GM12872 (cell line): ENCODE measurements at regions not wholly inside any gene's neighbourhood (a gene's known extent, or its start where the extent isn't known, plus 50 kb on each side); places are given as distances from the start of the nearest gene placed in this dataset.

Source experiments
- TF ChIP-seq, protein P1 (sequence below): IDR thresholded peaks from 3 replicates; pipeline ENCODE4 v1.5.1; 2011; ENCODE audit warnings: low read depth, mild to moderate bottlenecking, low read length, moderate library complexity; ENCODE audit not compliant: insufficient read depth

DNA sequence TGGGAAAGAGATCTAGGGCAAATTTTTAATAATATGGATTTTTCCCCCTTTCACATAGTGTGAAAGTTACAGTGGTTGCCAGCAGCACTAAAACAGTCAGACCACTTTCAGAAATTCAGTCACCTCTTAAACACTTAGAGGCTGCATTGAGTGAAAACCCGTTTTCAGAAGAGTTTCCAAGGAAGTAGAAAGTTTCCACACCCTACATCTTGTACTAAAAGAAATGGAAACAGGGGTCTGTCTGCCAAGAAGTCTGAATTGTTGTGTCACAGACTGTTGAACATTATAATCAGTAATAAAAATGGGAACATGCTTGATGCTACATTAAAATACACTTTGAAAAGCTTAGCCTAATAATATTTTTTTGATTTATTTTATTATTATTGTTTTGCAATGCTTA lies 278.9 kb upstream of the KCNJ16 start:
- TF ChIP-seq, protein P1, sequence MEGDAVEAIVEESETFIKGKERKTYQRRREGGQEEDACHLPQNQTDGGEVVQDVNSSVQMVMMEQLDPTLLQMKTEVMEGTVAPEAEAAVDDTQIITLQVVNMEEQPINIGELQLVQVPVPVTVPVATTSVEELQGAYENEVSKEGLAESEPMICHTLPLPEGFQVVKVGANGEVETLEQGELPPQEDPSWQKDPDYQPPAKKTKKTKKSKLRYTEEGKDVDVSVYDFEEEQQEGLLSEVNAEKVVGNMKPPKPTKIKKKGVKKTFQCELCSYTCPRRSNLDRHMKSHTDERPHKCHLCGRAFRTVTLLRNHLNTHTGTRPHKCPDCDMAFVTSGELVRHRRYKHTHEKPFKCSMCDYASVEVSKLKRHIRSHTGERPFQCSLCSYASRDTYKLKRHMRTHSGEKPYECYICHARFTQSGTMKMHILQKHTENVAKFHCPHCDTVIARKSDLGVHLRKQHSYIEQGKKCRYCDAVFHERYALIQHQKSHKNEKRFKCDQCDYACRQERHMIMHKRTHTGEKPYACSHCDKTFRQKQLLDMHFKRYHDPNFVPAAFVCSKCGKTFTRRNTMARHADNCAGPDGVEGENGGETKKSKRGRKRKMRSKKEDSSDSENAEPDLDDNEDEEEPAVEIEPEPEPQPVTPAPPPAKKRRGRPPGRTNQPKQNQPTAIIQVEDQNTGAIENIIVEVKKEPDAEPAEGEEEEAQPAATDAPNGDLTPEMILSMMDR, result no peak

DNA sequence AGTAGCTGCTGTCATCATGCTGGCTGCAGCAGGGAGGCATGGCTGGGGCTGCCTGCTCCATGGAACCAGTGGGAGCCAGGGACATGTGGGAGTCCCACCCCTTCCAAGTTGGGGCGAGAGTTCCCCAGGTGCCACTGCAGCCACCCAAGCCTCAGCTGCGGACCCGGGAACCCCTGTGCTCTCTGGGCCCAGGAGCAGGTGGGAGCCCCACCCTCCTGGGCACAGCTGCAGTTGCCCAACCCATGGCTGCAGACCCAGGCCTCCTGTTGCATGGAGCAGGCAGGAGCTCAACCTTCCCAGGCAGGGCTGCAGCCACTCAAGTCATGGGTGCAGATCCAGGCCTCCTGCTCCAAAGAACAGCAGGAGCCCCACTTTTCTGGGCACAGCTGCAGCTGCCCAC lies 274.2 kb upstream of the KCNJ16 start:
- TF ChIP-seq, protein P1, result no peak

DNA sequence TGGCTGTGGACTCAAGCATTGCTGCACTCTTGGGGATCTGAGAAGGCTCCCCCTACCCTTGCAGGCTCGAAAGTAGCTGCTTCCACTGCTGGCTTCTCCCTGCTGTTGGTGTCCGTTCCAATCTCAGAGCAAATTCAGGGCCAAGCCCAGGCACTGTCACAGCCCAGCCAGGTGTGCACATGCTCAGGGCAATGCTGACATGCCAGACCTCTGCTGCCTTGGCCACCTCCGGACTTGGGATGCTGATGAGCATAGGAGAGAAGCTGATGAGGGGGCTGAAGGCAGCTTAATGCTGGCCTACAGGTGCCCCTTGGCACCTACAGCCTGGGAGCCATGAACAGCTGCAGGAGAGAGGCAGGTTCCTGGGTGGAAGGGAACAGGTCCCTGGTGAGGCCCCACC lies 273.7 kb upstream of the KCNJ16 start:
- TF ChIP-seq, protein P1, result no peak

DNA sequence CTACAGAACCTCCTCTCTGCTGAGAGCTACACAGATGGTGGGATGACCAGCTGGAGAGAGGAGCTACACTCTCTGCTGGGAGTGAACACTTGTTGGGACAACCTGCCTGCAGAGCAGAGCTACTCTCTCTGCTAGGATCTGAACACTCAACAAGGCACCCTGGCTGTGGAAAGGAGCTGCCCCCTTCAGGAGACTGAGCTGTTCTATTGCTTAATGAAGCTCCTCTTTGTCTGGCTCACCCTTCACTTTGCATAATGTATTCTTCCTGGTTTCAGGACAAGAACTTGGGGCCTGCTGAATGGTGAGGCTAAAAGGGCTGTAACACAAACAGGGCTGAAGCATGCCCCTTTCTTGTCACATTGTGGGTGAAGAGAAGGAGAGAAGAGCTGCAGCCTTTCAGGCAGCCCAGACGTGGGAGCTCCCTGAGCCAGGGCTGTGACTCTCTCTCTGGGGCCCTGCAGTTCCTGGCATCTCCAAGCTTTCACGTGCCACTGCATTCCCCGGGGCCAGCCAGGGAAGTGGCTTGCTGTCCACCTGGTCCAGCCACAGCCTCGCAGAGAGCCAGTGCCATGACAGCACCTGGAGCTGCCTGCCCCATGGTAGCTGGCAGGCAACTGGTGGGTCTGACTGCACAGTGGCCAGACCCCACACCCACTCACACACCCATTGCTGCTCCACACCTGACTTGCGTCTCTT lies 272.8 kb upstream of the KCNJ16 start:
- TF ChIP-seq, protein P1, result no peak

DNA sequence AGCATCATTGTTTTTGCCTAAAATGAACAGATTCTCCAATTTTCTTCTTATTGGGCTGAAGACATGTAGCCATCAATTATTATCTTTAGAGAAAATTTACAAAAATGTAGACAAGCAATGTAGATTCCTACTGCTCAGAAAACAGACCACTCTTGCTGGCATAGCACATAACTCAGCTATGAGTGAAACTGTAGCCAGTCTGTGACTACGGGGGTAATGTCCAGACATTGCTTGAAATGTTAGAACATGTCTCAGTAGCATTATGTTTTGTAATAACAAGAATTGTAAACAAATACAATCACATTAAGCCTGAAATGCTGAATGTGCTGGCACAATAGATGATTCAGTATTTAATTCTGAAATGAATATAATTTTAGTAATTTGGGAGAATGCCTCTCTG lies 265.7 kb upstream of the KCNJ16 start:
- TF ChIP-seq, protein P1, result no peak

DNA sequence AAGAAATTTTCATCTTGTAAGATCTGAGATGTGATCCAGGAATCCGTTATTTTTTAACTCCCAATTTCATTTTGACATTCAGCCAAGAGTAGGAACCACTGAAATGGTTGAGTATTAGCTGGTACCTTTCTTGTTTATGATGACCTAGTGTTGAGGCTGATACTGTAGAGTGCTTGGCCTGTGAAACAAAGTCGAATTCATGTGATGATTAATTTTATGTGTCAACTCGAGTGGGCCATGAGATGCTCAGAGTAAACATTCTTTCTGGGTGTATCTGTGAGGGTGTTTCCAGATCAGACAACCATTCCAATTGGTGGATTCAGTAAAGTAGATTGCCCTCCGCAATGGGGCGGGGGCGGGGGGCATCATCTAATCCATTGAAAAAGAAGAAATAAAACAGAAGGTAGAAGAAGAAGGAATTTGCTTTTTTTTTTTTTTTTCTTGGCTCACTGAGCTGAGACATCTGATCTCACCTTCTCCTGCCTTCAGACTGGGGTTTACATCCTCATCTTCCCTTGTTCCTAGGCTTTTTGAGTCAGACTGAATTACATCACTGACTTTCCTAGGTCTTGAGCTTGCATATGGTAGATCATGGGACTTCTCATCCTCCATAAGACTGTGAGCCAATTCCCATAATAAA lies 264.6 kb upstream of the KCNJ16 start:
- TF ChIP-seq, protein P1, result no peak

DNA sequence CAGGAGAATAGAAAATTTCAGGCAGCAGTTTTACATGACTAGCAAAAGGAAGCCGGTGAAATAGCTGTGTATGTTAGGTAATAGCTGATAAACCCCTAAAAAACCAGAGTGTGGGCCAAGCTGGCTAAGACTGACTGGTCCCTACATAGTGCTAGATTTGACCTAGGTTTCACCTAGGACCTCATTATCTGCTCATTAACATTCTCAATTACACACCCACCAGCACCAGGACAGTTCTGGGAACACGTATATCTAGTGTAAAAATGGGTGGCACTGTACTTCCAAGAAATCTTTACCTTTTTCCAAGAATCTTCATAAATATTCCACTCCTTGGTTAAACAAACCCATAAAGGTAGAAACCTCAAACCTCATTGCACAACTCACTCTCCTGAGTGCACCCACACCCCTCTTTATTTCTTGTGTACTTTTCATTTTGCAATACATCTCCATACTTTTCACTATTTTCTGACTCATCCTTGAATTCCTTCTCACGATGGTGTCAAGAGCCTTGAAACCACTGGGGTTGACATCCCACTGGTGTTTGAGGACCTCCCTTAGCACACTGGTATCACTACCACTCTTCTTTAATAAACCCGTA lies 262.7 kb upstream of the KCNJ16 start:
- TF ChIP-seq, protein P1, result no peak
